PFSK-1 (cell line): ENCODE measurements at regions not wholly inside any gene's neighbourhood (a gene's known extent, or its start where the extent isn't known, plus 50 kb on each side); places are given as distances from the start of the nearest gene placed in this dataset.

ENCODE experiments used
- FOXP2 ChIP-seq: optimal IDR thresholded peaks from 2 replicates; pipeline ENCODE3; 2011; ENCODE audit warnings: borderline replicate concordance, control low read depth, inconsistent platforms; ENCODE audit not compliant: insufficient read depth; ENCODE audit errors: extremely low read length, extremely low read depth
- POLR2AphosphoS5 ChIP-seq: IDR thresholded peaks from 2 replicates; pipeline ENCODE4 v1.6.1; 2012; ENCODE audit warnings: low read depth, mild to moderate bottlenecking, control low read depth, low read length, moderate library complexity
- REST ChIP-seq, 2 experiments: IDR thresholded peaks; 2 replicates each; pipeline versions ENCODE4 v1.6.1 to v1.8.0; 2011 to 2012; ENCODE audit warnings: low read depth in 2 of 2, low read length in 2 of 2, control low read depth in 1 of 2, inconsistent platforms in 1 of 2, mild to moderate bottlenecking in 1 of 2, moderate library complexity in 1 of 2; ENCODE audit not compliant: insufficient read depth in 1 of 2
- SIN3A ChIP-seq: IDR thresholded peaks from 2 replicates; pipeline ENCODE4 v1.6.1; 2012; ENCODE audit warnings: mild to moderate bottlenecking, low read length, moderate library complexity, borderline replicate concordance; ENCODE audit not compliant: insufficient read depth
- TAF1 ChIP-seq: IDR thresholded peaks from 2 replicates; pipeline ENCODE4 v1.6.1; 2012; ENCODE audit warnings: low read length, control low read depth, borderline replicate concordance; ENCODE audit not compliant: insufficient read depth

GRCh38 chr5:74205767-74206578, 434.6 kb downstream of the ENC1 start:
- no peak for TF ChIP-seq FOXP2
- TF ChIP-seq POLR2AphosphoS5 = no peak
- TF ChIP-seq REST (IDR thresholded peaks at IDR 0.05; ENCODE audit: insufficient read depth in 1 of 2, low read depth in 2 of 2, low read length in 2 of 2) = no peak

- TF ChIP-seq POLR2AphosphoS5 (peak; percentile 69), FOXP2 (no peak)
Measured at GRCh38 chr5:74201334-74202081, 439.0 kb downstream of the ENC1 start.

GRCh38 chr5:74200560-74200959, 440.0 kb downstream of the ENC1 start:
- no peak for TF ChIP-seq SIN3A
- no peak for TF ChIP-seq REST (IDR thresholded peaks at IDR 0.05; ENCODE audit: insufficient read depth in 1 of 2, low read depth in 2 of 2, low read length in 2 of 2)
- TF ChIP-seq POLR2AphosphoS5 = no peak
- no peak for TF ChIP-seq FOXP2
- no peak for TF ChIP-seq TAF1

GRCh38 chr5:74199436-74200210, 440.9 kb downstream of the ENC1 start:
- TF ChIP-seq FOXP2 (no peak), REST (IDR thresholded peaks at IDR 0.05; ENCODE audit: insufficient read depth in 1 of 2, low read depth in 2 of 2, low read length in 2 of 2) (no peak), TAF1 (no peak), SIN3A (no peak), POLR2AphosphoS5 (no peak)

GRCh38 chr5:74199005-74199404, 441.5 kb downstream of the ENC1 start:
- TF ChIP-seq TAF1 (no peak), REST (IDR thresholded peaks at IDR 0.05; ENCODE audit: insufficient read depth in 1 of 2, low read depth in 2 of 2, low read length in 2 of 2) (no peak), SIN3A (no peak), FOXP2 (no peak), POLR2AphosphoS5 (no peak)
